SK-N-SH (cell line): ENCODE measurements at regions not wholly inside any gene's neighbourhood (a gene's known extent, or its start where the extent isn't known, plus 50 kb on each side); places are given as distances from the start of the nearest gene placed in this dataset.

Experiments
- CTCF ChIA-PET: fragments of 300-600, 350-600 bp; formaldehyde crosslinking; extraction: SDS; loops from one replicate; lab custom pipeline; 2021; lab: Yijun Ruan, JAX
- POLR2A ChIA-PET: fragments of 350-600 bp; sonication (Branson Sonifier 250); formaldehyde crosslinking; extraction: SDS; loops from one replicate; lab custom pipeline; 2020; ENCODE audit warnings: antibody characterized with exemption, inconsistent platforms; lab: Yijun Ruan, JAX
- DNase-seq: peaks from one replicate; pipeline ENCODE4 v3.0.0; 2012
- H2AFZ ChIP-seq: fragments of 200-600 bp; sonication (generic); 2 replicates; pipeline ENCODE4 v1.8.1; 2016; ENCODE audit warnings: antibody characterized with exemption, mild to moderate bottlenecking, low read depth
- H3F3A ChIP-seq: fragments of 200-600 bp; sonication (generic); replicated peaks from 2 replicates; pipeline ENCODE3; 2016; ENCODE audit warnings: antibody characterized with exemption, mild to moderate bottlenecking; ENCODE audit not compliant: insufficient read depth
- H3K27ac ChIP-seq, 2 experiments: fragments of 200-500 bp in 1 of 2; fragments of 200-600 bp in 1 of 2; sonication (Bioruptor generic) in 1 of 2; sonication (generic), shearing (Covaris generic) in 1 of 2; 2 replicates each; pipeline versions ENCODE4 v1.5.1 to v1.6.1; 2014 to 2016; ENCODE audit warnings: low read depth in 2 of 2, inconsistent platforms in 1 of 2, low read length in 1 of 2, mild to moderate bottlenecking in 1 of 2, mixed read lengths in 1 of 2
- H3K27me3 ChIP-seq: fragments of 200-600 bp; sonication (generic), shearing (Covaris generic); 2 replicates; pipeline ENCODE4 v1.6.1; 2016; ENCODE audit warnings: mixed run types; ENCODE audit not compliant: insufficient read depth
- H3K36me3 ChIP-seq, 2 experiments: fragments of 200-500 bp in 1 of 2; fragments of 200-600 bp in 1 of 2; sonication (Bioruptor generic) in 1 of 2; sonication (generic) in 1 of 2; replicated peaks in 1 of 2; 2 replicates each; pipeline versions ENCODE3 to v1.5.1; 2014 to 2016; ENCODE audit warnings: low read length in 1 of 2, mild to moderate bottlenecking in 1 of 2; ENCODE audit not compliant: insufficient read depth in 2 of 2, control insufficient read depth in 1 of 2
- H3K4me1 ChIP-seq, 2 experiments: fragments of 200-500 bp in 1 of 2; fragments of 200-600 bp in 1 of 2; sonication (Bioruptor generic) in 1 of 2; sonication (generic), shearing (Covaris generic) in 1 of 2; 2 replicates each; pipeline versions ENCODE4 v1.5.1 to v1.6.1; 2014 to 2016; ENCODE audit warnings: low read depth in 1 of 2, low read length in 1 of 2, mixed run types in 1 of 2; ENCODE audit not compliant: insufficient read depth in 2 of 2, control insufficient read depth in 1 of 2
- H3K4me2 ChIP-seq: fragments of 200-600 bp; sonication (generic), shearing (Covaris generic); 2 replicates; pipeline ENCODE4 v1.6.1; 2017; ENCODE audit warnings: mixed run types
- H3K4me3 ChIP-seq, 2 experiments: fragments of 200-500 bp in 1 of 2; fragments of 200-600 bp in 1 of 2; sonication (Bioruptor generic) in 1 of 2; sonication (generic), shearing (Covaris generic) in 1 of 2; 2 replicates each; pipeline versions ENCODE4 v1.5.1 to v1.8.1; 2014 to 2016; ENCODE audit warnings: low read depth in 2 of 2, inconsistent platforms in 1 of 2, low read length in 1 of 2, mild to moderate bottlenecking in 1 of 2, mixed read lengths in 1 of 2, moderate library complexity in 1 of 2
- H3K79me2 ChIP-seq: fragments of 200-600 bp; sonication (generic); 2 replicates; pipeline ENCODE4 v1.8.1; 2017; ENCODE audit warnings: mild to moderate bottlenecking; ENCODE audit not compliant: insufficient read depth
- H3K9ac ChIP-seq: fragments of 200-600 bp; sonication (generic); 2 replicates; pipeline ENCODE4 v1.6.1; 2017; ENCODE audit warnings: mixed run types
- H3K9me2 ChIP-seq: fragments of 200-600 bp; sonication (generic); 2 replicates; pipeline ENCODE4 v1.6.1; 2017; ENCODE audit warnings: mixed run types
- H3K9me3 ChIP-seq: fragments of 200-600 bp; sonication (generic); 2 replicates; pipeline ENCODE4 v1.6.1; 2017; ENCODE audit warnings: mixed run types, mild to moderate bottlenecking, moderate library complexity
- H4K20me1 ChIP-seq: fragments of 200-600 bp; sonication (generic); 2 replicates; pipeline ENCODE4 v1.6.1; 2017; ENCODE audit warnings: mild to moderate bottlenecking, mixed run types; ENCODE audit not compliant: insufficient read depth
- CHD2 ChIP-seq: fragments of 150-350 bp; IDR thresholded peaks from 2 replicates; pipeline ENCODE4 v1.6.1; 2018; ENCODE audit warnings: low read length; ENCODE audit not compliant: partially characterized antibody
- ELF1 ChIP-seq: IDR thresholded peaks from 2 replicates; pipeline ENCODE4 v1.4.0; 2012
- EP300 ChIP-seq, 2 experiments: IDR thresholded peaks; 2 replicates each; pipeline versions ENCODE4 v1.4.0 to v1.6.1; 2012; ENCODE audit warnings: borderline replicate concordance in 1 of 2, low read depth in 1 of 2, low read length in 1 of 2
- EZH2phosphoT487 ChIP-seq: fragments of 200-600 bp; sonication (generic); IDR thresholded peaks from 2 replicates; pipeline ENCODE4 v1.6.1; 2017; ENCODE audit warnings: low read depth, mixed run types, mild to moderate bottlenecking, antibody characterized with exemption, moderate library complexity, borderline replicate concordance
- FOSL2 ChIP-seq: IDR thresholded peaks from 2 replicates; pipeline ENCODE4 v1.4.0; 2012; ENCODE audit warnings: low read depth, mild to moderate bottlenecking, moderate library complexity, borderline replicate concordance
- FOXM1 ChIP-seq: IDR thresholded peaks from 2 replicates; pipeline ENCODE4 v1.4.0; 2012; ENCODE audit warnings: low read depth, mild to moderate bottlenecking
- RXRA ChIP-seq: IDR thresholded peaks from 2 replicates; pipeline ENCODE4 v1.4.0; 2012; ENCODE audit warnings: low read depth, mild to moderate bottlenecking, borderline replicate concordance
- SMC3 ChIP-seq: IDR thresholded peaks from 2 replicates; pipeline ENCODE4 v1.6.1; 2012; ENCODE audit warnings: low read depth, low read length, improper control_type of control experiment
- TAF1 ChIP-seq: IDR thresholded peaks from 2 replicates; pipeline ENCODE4 v1.6.1; 2012; ENCODE audit warnings: low read depth, mild to moderate bottlenecking, low read length, moderate library complexity, borderline replicate concordance
- TCF12 ChIP-seq: IDR thresholded peaks from 2 replicates; pipeline ENCODE4 v1.4.0; 2012
- TEAD4 ChIP-seq: IDR thresholded peaks from 2 replicates; pipeline ENCODE4 v1.4.0; 2012; ENCODE audit warnings: mild to moderate bottlenecking, borderline replicate concordance; ENCODE audit not compliant: insufficient read depth
- YY1 ChIP-seq: IDR thresholded peaks from 2 replicates; pipeline ENCODE4 v1.4.0; 2012; ENCODE audit warnings: low read depth, mild to moderate bottlenecking
- WGBS: methylation state at CpG from one replicate; pipeline ENCODE4 v1.1.6; 2017; ENCODE audit warnings: low lambda C conversion rate; 5-methylcytosine and 5-hydroxymethylcytosine counted together
- TF ChIP-seq, protein P1 (sequence below): fragments of 200-600 bp; sonication (generic); IDR thresholded peaks from 2 replicates; pipeline ENCODE4 v1.6.1; 2017; ENCODE audit warnings: antibody characterized with exemption, mild to moderate bottlenecking, moderate library complexity
- TF ChIP-seq, protein P2 (sequence below): IDR thresholded peaks from 2 replicates; pipeline ENCODE4; 2012
- TF ChIP-seq, protein P3 (sequence below): IDR thresholded peaks from 2 replicates; pipeline ENCODE4 v1.4.0; 2012; ENCODE audit warnings: low read depth
- TF ChIP-seq, protein P4 (sequence below): IDR thresholded peaks from 2 replicates; pipeline ENCODE4 v1.6.1; 2012; ENCODE audit warnings: mild to moderate bottlenecking, low read depth, low read length, moderate library complexity

DNA sequence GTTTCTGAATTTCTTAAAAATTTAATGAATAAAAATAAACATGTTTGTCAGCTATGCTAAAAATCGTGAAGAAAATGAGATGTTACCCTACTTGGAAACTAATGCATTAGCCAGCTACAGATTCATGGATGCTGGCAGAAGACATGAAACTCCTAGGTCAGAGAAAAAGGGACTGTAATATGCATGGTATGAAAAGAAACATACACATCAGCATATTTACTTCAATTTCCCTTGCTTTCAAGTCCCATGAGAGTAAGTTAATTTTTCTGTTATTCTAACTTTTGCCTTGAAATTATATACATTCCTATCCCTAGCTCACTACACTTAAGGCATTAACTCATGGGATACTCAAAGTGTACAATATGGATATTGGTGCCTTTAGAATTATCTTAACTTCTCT lies 2041.4 kb upstream of the LRRTM1 start:
- WGBS = 0% methylated on average over 1 of the region's 1 CpG
- no peaks in the 10 kb centered on the region for H3K36me3 ChIP-seq
- H3K9me2 ChIP-seq = no peaks in the 10 kb centered on the region
- H3K9me3 ChIP-seq = no peaks in the 10 kb centered on the region
- no peak overlapping the region for H3K4me2 ChIP-seq
- no peaks in the 10 kb centered on the region for H3F3A ChIP-seq
- H3K79me2 ChIP-seq = no peaks in the 10 kb centered on the region
- no peaks in the 10 kb centered on the region for H3K4me1 ChIP-seq
- no peak for DNase-seq
- no peak overlapping the region for H3K9ac ChIP-seq
- no peaks in the 10 kb centered on the region for H3K27me3 ChIP-seq
- no peak overlapping the region for H2AFZ ChIP-seq
- no peaks in the 10 kb centered on the region for H4K20me1 ChIP-seq
- no peak overlapping the region for H3K4me3 ChIP-seq
- POLR2A ChIA-PET = no interaction called here
- TF ChIP-seq, protein P1, sequence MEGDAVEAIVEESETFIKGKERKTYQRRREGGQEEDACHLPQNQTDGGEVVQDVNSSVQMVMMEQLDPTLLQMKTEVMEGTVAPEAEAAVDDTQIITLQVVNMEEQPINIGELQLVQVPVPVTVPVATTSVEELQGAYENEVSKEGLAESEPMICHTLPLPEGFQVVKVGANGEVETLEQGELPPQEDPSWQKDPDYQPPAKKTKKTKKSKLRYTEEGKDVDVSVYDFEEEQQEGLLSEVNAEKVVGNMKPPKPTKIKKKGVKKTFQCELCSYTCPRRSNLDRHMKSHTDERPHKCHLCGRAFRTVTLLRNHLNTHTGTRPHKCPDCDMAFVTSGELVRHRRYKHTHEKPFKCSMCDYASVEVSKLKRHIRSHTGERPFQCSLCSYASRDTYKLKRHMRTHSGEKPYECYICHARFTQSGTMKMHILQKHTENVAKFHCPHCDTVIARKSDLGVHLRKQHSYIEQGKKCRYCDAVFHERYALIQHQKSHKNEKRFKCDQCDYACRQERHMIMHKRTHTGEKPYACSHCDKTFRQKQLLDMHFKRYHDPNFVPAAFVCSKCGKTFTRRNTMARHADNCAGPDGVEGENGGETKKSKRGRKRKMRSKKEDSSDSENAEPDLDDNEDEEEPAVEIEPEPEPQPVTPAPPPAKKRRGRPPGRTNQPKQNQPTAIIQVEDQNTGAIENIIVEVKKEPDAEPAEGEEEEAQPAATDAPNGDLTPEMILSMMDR = no peak
- TF ChIP-seq, protein P2, sequence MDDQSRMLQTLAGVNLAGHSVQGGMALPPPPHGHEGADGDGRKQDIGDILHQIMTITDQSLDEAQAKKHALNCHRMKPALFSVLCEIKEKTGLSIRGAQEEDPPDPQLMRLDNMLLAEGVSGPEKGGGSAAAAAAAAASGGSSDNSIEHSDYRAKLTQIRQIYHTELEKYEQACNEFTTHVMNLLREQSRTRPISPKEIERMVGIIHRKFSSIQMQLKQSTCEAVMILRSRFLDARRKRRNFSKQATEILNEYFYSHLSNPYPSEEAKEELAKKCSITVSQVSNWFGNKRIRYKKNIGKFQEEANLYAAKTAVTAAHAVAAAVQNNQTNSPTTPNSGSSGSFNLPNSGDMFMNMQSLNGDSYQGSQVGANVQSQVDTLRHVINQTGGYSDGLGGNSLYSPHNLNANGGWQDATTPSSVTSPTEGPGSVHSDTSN = no peak
- TF ChIP-seq, protein P3, sequence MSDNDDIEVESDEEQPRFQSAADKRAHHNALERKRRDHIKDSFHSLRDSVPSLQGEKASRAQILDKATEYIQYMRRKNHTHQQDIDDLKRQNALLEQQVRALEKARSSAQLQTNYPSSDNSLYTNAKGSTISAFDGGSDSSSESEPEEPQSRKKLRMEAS = no peak
- TF ChIP-seq TCF12 = no peak
- TF ChIP-seq CHD2 = no peak
- no peak for TF ChIP-seq ELF1
- TF ChIP-seq, protein P4, sequence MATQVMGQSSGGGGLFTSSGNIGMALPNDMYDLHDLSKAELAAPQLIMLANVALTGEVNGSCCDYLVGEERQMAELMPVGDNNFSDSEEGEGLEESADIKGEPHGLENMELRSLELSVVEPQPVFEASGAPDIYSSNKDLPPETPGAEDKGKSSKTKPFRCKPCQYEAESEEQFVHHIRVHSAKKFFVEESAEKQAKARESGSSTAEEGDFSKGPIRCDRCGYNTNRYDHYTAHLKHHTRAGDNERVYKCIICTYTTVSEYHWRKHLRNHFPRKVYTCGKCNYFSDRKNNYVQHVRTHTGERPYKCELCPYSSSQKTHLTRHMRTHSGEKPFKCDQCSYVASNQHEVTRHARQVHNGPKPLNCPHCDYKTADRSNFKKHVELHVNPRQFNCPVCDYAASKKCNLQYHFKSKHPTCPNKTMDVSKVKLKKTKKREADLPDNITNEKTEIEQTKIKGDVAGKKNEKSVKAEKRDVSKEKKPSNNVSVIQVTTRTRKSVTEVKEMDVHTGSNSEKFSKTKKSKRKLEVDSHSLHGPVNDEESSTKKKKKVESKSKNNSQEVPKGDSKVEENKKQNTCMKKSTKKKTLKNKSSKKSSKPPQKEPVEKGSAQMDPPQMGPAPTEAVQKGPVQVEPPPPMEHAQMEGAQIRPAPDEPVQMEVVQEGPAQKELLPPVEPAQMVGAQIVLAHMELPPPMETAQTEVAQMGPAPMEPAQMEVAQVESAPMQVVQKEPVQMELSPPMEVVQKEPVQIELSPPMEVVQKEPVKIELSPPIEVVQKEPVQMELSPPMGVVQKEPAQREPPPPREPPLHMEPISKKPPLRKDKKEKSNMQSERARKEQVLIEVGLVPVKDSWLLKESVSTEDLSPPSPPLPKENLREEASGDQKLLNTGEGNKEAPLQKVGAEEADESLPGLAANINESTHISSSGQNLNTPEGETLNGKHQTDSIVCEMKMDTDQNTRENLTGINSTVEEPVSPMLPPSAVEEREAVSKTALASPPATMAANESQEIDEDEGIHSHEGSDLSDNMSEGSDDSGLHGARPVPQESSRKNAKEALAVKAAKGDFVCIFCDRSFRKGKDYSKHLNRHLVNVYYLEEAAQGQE = no peak
- TF ChIP-seq EZH2phosphoT487 = no peak
- TF ChIP-seq RXRA = no peak
- TF ChIP-seq YY1 = no peak
- TF ChIP-seq EP300 (IDR thresholded peaks at IDR 0.05; ENCODE audit: borderline replicate concordance in 1 of 2, low read depth in 1 of 2, low read length in 1 of 2) = no peak
- no peak for TF ChIP-seq SMC3
- no peak for TF ChIP-seq TEAD4
- no peak for TF ChIP-seq TAF1
- TF ChIP-seq FOSL2 = no peak
- no peak for TF ChIP-seq FOXM1
- TF ChIP-seq, all 33 proteins: peak for 0
- no peak overlapping the region for H3K27ac ChIP-seq
- CTCF ChIA-PET = interaction anchor here (1.0 kb wide), 1 partner anchor 850 kb away, joined by 3 read pairs; no protein-coding TSS in a partner anchor
